GM18517 (cell line): ENCODE measurements at regions not wholly inside any gene's neighbourhood (a gene's known extent, or its start where the extent isn't known, plus 50 kb on each side); places are given as distances from the start of the nearest gene placed in this dataset.
A peak's percentile ranks its signal among the peaks of the same experiment; 100 is the strongest.
"Not testable (repeated sequence)": the region's sequence is repeated elsewhere in the genome, so short reads cannot be mapped to it uniquely, and the experiment has no call there.

Experiments used
- ATAC-seq: cut with Tn5 transposase; IDR thresholded peaks from one replicate; pipeline ENCODE4 v1.9.1; 2021; ENCODE audit warnings: mild to moderate bottlenecking, moderate library complexity; ENCODE audit not compliant: unreplicated experiment

DNA sequence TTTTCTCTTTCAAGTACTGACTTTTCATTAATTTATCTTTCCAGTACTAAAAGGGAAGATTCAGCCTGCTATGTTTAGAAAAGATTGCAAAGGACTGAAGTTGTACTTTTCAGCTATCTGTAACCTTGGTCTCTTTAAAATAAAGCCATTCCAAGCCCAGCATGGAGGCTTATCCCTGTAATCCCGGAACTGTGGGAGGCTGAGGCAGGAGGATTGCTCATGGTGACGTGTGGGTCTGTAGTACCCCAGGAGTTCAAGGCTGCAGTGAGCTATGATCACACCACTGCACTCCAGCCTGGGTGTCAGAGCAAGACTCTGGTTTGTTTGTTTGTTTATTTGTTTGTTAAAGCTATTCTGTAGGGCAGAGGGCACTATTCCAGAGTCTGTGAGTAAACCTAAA is 50.6 kb upstream of the TMEM170B start:
- no peak for ATAC-seq

DNA sequence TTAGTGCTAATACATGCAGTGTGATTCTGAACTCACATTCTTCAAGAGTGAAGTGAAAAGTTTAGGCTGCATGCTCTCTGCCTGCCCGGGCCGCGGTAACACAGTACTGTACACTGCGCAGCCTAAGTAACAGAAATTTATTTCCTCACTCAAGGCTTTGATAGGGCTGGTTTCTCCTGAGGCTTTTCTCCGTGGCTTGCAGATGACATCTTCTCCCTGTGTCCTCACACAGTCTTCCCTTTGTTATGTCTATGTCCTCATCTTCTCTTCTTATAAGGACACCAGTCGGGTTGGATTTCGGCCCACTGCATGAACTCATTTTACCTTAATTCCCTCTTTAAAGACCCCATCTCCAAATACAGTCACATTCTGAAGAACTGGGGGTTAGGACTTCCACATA is 51.1 kb upstream of the TMEM170B start:
- no peak for ATAC-seq

DNA sequence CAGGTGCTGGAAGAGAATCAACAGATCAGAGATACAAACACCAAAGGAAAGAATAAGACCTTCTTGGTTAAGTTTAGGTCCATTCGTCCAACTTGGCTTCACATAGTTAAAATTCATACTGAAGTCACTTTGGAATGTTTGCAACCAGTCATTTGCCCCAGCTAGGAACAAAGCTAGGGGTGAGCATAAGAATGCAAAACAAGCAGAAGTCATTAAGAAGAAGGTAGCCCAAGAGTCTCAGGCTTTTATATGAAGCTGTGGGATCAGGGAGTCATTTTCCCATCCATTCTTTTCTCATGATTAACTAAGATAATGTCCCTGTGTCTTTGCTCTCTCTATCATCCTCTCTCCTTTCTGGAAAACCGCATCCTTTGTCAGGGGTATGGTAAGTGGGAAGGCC is 51.5 kb upstream of the TMEM170B start:
- ATAC-seq, result no peak

DNA sequence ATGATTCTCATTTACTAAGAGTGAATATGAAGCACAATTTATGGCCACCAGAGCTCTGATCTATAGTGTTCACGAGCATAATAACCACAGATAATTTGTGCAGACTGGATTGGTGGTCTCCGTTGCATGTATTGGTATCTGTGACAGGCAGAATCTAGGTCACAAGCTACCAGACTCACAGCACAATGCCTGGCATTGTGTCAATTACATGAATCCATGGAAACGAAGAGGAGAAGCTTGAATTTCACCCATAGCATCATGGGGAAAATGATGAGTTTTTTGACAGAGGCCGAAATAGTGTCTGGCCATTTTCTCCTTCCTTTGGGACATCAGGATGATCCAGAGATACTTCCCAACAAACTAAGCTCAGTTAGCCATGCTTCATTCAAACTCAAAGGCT is 52.3 kb upstream of the TMEM170B start:
- ATAC-seq, result no peak

DNA sequence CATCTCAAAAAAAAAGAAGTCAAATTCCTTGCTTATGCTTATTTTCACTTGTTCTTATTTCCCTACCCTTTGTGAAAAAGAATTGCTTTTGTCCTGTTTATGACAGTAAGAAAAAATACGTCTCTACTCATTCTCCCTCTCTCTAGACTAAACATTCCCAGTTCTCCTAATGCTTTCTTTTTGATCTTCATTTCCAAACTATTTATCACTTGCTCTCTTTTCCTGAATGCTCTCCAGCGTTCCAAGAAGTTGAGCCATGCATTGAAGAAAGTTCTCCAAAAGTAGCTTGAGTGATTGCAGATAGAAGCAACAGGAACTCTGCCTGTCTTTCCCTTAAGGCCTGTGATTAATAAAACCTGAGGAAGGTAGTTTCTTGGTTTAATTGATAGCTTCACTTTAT is 53.1 kb upstream of the TMEM170B start:
- no peak for ATAC-seq

DNA sequence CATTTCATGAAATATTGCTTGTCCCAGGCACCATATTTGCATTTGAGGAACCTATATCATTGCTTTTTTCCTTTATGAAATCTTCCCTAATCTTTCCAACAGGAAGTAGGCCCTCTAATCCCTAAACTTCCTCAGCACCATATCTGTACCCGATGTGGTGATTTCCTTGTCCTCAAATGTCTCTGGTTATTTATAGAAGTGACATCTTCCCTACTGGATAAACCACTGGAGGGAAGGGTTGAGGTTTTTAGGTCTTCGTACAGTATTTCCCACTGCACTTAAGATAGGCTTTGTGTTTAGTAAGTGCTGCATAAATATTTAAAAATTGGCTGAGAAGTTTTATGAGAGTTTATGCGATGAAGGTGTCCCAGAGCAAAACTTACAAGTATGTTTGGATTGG is 54.9 kb upstream of the TMEM170B start:
- ATAC-seq, result no peak

DNA sequence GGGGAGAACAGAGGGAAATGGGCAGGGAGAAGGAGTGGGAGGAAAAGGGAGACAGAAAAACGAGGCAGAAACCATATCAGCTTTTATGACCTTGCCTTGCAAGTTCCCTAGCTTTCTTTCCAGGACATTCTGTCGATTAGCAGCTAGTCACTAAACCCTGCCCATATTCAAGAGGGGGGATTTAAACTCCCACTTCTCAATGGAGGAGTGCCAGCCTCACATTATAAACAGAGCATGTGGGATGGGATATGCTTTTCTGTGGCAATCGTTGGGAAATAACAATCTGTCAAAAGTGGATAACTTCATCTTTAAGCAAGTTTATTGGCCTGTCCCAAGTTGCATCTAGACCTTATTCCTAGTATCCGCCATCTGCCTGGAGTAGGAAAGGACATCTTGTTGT is 57.0 kb upstream of the TMEM170B start:
- ATAC-seq, result no peak

DNA sequence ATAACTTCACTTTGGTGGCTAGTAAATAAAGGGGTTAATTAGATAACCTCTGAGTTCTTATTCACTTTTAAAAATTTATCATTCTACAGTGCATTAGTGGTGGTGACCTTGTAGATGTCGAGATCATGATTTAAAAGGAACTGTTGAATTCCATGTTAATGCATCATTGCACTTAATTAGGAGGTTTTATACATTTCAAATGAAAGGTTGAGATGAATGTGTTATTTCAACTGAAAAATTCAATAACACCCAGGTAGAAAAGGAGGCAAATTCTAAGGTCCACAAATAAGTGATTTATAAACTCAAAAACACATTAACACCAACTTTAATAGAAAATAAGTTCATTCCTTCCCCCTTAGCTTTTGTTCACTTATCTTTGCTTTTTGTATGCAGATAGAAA is 58.3 kb upstream of the TMEM170B start:
- no peak for ATAC-seq

DNA sequence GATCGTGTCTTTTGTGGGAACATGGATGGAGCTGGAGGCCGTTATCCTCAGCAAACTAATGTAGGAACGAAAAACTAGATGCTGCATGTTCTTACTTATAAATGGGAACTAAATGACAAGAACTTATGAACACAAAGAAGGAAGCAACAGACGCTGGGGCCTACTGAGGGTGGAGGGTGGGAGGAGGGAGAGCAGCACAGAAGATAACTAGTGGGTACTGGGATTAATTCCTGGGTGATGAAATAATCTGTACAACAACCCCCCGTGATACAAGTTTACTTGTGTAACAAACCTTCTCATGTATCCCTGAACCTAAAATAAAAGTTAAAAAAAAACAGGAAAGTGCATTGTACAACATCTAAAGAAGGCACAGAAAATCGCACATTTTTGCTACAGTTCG is 59.0 kb upstream of the TMEM170B start:
- no peak for ATAC-seq

DNA sequence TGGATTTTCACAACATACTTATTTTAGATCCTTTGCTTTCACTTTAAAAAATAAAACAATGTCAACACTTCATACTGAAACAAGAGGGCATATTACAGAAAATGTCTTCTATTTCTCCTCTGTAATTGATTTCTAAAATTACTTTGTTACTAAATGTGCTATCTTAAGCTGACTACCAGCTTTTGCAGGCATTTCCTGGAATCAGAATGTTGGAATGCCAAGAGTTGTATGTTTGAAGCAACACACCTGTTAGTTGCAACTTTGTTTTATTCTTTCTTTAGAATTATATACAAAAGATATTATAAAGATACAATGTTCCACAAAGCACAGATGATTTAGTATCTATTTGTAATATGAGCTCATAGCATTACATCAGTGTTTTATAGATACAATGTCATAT is 62.5 kb upstream of the TMEM170B start:
- ATAC-seq, result no peak

DNA sequence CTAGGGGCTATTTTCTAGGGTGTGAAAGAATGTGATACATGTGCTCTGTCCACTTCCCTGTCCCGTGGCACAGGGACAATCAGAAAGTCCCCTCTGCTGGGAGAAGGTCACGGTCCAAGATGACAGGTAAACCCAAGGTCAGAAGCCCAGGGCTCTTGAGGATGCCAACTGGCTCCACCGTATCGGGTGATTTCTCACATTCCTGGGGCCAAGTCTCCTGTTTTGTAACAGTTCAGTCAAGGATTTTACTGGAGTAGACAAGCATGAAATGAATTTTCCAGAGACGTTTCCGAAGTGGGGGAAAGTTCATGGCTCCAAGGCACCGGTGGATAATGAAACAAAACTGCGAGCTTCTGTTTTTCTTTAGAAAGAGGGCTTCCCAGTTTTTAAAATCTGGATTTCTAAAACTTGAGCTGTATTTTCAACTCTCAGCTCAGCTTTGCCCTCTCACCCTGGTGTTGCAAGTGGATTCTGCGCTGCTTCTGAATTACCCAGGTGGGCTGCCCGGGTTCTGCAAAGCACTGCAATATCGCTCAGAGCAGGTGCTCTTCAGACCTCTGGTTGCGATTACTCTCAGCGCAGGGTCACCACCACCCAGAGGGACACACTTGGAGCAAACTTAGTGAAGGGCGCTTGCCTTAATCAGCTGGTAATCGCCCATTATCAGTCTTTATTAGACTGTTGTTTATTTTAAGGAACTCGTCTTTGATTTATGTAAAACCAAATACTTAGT is 64.4 kb upstream of the TMEM170B start:
- ATAC-seq, result no peak

DNA sequence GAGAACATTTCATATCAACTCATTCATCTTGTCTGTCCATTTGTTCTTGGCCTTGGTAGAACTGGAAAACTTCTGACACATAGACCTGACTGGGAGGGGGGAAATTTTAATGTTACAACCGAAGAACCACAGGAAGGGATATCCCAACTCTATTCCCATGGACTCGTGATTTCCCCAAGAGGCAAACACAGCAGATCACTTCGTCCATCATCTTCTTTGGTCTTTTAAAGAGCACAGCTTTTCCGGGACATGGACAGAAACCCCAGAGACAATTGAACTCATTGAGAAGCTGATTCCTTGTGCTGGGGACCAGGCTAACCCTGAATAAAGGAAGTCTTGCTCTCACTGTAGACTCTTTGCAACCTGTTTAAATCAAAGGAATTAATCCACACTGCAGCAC is 66.3 kb upstream of the TMEM170B start:
- ATAC-seq, result no peak

DNA sequence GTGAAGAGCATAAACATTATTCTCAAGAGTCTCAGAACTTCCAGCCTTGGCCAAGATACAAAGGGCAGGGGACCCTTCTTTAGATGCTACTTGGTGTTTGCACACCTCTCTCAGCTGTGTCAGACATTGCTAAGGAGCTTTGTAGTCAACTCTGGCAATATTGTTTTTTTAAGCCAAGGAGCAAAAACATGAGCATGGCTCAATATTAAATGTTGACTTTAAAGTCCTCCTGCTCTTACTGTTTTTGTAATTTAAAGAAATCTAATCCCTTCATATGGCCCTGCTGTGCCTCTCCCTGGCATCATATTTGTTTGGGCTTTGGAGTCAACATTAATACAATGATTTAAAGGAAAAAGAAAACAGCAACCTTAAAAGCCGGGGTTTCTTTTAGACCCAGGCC is 67.9 kb upstream of the TMEM170B start:
- ATAC-seq, result no peak

DNA sequence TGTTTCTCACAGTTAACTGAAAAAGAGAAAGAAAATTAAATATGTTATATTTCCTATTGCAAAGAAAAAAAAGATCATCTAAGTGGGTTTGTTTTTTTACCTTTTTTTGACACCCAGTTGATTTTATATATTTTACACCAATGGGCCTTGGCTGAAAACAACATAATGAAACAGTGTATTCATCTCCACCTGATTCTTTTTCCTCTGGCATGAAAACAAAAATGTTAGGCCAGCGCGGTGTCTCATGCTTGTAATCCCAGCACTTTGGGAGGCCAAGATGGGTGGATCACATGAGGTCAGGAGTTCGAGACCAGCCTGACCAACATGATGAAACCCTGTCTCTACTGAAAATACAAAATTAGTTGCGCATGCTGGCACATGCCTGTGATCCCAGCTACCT is 69.3 kb upstream of the TMEM170B start:
- not testable (repeated sequence) for ATAC-seq

DNA sequence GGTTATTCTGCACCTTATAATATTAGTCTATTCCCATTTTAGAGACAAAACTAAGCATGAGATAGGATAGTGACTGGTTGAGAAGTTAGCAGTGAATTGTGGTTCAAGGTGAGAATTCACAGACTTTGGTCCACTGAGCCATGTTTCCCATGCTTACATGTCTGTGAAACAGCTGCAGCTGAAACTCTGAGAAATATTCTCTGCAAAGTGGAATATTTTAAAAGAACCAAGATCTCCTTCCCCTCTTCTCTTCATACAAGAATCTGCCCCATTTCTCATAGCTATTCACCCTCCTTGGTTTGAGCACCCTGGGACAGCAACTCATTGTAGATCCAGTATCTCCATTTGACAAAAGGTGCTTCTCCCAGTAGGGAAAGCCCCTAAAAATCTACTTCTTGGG is 70.2 kb upstream of the TMEM170B start:
- ATAC-seq, result no peak

DNA sequence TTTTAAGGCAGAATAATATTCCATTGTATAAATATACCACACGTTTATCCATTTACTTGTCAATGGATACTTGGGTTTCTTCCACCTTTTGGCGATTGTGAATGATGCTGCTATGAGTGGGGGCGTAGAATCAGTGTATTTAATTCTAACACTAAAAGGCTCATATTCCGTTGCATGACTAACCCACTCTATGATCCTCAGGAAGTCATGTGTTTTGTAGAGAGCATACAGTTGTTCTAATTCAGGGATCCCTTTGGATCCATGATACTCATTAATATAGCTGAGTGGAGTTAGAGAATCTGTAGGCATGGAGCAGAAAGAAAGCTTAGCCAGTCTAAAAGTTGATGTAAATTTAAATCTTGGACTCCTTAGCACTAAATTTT is 74.2 kb upstream of the TMEM170B start:
- ATAC-seq, result no peak

DNA sequence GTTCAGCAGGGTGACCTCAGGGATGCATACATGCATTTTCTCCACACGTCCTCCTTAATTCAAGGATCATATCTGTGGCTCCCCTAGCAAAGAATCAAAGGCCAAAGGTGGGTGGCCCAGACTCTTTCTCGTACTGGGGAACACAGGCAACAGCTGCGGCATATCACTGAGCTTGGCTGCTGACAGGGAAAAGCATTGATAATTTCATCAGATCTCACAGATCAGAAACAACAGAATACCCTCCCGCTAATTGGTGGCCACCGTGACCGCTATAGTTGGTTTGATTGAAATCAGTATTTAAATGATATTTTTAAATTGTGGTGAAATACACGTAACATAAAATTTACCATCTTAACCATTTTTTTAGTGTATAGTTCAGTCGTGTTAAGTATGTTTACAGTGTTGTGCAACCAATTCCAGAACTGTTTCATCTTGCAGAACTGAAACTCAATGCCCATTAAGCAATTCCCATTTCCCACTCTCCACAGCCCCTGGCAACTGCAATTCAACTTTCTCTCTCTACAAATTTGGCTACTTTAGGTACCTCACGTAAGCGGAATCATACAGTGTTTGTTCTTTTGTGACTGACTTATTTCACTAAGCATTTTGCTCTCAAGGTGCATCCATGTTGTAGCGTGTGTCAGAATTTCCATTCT is 74.7 kb upstream of the TMEM170B start:
- ATAC-seq, result no peak

DNA sequence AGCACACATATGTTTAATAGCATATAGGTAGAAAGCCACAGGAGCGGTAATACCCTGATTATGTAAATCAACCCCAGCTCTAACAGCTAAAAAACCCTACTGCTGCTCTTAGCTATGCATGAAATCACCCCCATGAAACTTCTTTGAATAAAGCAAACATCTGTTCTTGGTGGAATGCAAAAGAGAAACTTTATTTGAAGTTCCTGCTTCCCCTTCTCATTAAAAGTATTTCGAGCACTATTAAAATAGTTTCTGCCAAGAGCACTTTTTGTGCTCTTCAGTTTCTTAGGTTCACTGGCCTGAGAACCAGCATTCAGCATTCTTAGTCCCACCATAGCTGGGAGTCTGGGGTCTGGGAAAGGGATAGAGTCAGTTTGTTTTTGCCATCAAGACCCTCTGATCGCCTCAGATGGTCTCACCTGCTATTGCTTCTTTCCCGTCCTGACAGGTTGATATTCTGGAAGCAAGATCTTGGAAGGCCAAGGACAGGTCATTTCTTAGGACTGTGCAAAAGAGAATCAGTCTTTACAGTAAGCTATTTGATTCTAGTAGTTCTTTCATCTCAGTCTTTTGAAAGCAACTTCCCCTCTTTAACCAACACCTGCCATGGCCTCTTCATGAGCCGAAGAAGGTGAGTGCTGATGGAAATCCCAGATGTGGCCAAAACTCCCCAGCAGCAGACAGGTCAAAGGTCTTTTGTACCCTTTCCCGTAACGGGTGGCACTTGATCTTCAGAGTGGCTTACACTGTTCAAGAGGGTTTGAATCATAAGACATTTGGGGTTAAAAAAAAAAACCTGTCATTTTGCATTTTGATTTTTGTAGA is 76.5 kb upstream of the TMEM170B start:
- peak; percentile 79 for ATAC-seq

DNA sequence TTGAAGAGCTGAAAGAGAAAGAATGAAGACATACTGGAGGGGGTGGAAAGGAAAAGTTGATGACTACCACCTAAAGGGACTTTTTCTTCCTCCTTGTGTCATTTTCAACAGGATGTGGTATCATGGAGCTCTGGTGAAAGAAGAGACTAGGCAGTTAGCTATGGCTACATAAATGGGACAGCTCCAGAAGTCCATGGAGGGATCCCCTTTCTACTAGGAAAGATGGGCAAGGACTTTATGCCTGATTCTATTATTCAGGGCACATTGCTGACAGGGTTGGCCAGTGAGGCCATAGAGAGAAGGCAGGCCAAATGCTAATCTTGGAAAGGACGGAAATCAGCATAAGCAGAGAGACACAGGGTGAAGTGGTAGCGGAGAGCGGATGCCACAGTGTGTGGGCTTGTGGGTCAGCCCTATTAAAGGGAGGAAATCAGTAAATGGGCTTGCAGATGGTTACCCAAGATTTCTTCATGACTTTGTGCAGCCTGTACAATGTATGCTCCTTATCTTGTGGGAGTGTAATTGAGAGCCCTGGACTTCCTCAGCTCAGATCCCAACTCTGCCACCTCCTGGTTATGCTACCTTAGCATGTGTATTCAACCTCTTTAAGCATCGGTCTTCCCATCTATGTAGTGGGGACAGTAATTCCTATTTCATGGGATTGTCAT is 77.4 kb upstream of the TMEM170B start:
- ATAC-seq, result peak; percentile 36

DNA sequence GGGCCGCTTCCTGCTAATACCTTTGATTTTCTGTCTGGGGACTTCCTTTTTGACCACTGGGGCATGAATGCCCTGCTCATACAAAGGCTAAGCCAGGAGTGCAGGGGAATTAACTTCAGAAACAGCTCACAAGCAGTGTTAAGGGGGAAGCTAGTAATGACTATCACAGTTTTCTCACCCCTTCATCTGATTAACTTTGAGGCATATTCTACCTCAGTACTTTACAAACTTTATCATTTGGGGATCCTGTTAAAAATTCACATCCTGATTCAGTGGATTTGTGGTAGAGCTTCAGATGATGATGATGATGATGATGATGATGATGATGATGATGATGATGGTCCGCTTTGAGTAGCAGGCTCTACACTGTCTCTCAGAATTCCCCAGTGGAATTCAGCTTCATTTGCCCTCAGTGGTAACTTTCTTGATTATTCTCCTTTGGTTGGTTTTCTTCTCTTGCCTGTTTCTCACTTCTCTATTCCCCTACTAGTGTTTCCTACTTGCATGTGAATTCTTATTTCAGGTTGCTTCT is 78.4 kb upstream of the TMEM170B start:
- peak; percentile 58 for ATAC-seq

DNA sequence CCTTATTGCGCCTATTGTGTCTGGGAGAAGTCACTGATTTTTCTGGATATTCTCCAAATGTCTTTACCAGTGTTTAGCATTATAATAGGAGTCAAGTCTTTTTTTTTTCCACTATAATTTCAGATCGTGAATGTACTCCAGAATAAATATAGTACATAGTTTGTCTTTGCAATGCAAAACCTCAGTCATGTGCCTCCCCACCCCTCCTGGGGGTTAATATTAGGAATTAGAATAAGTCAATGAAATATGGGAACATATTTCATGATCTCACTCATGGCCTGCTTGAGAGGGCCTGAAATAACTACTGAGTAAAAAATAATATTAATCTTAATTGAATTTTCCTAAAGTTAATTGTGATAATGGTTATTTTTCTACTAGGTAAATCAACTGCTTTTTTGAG is 79.0 kb upstream of the TMEM170B start:
- no peak for ATAC-seq
